Urothelium cell line (cell line): ENCODE measurements at regions not wholly inside any gene's neighbourhood (a gene's known extent, or its start where the extent isn't known, plus 50 kb on each side); places are given as distances from the start of the nearest gene placed in this dataset.

ENCODE experiments used
- DNase-seq: peaks from one replicate; pipeline ENCODE4 v3.0.0; 2011; ENCODE audit warnings: low spot score, mixed read lengths
- FAIRE-seq: peaks from 2 replicates; lab custom pipeline; 2011; peaks lifted over from hg19 to GRCh38; lab: Jason Lieb, UNC

DNA sequence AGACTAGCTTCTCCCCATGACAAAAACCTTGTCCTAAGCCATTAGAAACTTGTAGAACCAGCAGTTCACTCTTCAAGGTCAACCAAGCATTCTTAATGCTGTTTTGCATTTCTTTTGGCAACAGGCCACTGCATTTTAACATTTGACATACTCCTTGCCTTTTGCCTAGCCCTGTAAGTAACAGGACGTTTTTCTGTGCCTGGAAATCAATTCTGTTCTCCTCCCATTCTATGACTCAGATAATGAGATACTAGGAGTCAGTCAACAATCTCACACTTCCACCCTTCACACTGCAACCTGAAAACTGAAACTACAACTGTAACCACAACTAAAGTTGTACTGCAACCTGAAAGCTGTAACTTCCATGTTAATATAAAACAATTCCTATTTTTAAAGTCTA lies 268.7 kb downstream of the MZT1 start:
- no peak for DNase-seq
- no peak for FAIRE-seq

DNA sequence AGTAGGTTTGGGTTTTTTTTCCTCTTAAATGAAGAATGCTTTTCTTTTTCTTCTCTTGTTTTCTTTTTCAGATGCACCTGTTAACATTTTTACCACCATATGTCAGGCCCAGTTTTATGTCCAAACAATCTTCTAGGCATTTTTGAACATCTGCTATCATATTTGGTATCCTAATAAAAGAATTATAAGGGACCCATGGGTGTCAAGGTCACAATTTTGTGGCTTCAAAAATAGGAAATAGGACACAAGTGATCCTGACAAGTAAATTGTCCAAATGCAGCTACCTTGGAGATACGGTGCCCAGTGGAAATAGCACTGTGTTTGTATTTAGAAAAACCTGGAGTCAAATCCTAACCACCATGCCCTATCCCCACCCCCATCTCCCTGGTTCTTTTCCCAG lies 270.3 kb downstream of the MZT1 start:
- DNase-seq (no peak), FAIRE-seq (no peak)

DNA sequence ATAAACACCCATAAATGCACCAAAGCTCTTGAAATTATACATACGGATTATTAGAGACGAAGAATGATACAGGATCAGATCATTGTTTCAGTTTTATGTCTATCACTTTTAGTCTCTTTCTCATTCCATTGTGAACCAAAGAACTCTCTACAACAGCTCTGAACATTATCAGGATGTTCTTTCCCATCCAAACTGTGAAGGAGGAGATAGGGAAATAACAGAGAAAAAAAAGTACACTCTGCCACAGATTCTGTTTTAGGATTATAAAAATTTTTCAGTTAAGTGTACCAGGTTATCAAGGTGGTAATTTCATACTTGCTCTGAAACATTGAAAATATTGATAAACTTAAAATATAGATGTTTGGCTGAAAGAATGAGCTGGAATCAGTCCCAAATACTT lies 270.9 kb downstream of the MZT1 start:
- FAIRE-seq (no peak), DNase-seq (no peak)

DNA sequence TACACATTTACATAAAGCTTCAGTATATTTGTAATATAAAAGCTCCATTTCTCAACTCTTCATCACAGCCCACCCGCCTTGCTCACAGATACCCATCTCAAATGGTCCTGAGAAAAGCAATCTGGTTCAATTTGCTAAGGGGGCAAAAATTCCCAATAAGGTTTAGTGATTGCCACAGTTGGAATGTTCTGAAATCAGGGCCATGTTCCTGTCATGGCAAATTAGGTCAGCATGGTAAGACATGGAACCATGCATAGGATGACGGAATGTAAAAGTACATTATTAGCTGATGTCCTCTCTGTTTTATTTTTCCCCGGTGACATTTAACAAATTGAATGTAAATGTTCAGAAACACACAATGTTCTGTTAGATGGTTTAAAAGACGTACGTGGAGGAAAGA lies 274.3 kb downstream of the MZT1 start:
- no peak for FAIRE-seq
- no peak for DNase-seq

DNA sequence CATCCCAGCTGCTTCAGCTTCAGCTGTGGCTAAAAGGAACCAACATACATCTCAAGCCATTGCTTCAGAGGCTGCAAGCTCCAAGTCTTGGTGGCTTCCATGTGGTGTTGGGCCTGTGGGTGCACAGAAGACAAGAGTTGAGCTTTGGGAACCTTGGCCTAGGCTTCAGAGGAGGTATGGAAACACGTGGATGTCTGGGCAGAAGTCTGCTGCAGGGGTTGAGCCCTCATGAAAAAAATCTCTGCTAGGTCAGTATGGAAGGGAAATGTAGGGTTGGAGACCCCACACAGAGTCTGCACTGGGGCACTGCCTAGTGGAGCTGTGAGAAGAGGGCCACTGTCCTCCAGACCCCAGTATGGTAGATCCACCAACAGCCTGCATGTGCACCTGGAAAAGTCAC lies 279.3 kb downstream of the MZT1 start:
- no peak for FAIRE-seq

DNA sequence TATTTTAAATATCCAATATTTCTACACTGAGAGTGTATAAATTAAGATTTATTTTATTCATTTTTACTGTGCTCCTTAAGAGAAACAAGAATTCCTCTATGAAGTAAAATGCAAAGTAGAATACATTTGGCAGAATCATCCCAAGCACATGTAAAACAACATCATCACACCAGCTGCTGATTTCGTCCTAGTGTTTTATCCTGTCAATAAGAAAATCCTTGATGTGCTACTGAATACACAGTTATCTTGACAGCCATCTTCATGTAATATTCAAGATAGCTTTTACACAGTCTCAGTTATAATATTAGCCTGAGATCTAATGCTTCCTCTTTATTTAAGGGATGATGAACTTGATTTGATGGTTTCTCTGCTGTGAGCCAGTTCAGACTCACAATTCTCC lies 282.4 kb downstream of the MZT1 start:
- FAIRE-seq (no peak), DNase-seq (no peak)

More for the DNA sequence above, 279.3 kb downstream of the MZT1 start:
- DNase-seq, result no peak

DNA sequence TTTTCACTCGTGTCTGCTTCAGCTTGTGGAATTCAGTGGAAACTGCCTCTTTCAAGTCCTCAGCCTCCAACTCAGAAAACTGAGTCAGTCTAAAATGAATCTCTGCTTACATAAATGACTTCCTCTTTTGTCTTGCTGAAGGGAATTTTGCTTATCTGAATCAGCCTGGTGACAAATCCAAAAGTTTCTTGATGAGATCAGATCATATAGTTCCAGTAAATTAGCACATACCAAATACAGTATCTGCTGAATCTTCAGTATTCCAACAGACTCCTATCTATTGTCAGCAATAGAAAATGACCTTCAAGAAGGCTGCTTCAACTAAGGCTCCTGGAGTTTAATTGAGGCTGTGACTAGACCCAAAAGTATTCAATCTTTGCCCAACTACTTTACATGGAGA lies 290.0 kb downstream of the MZT1 start:
- DNase-seq (no peak), FAIRE-seq (no peak)

DNA sequence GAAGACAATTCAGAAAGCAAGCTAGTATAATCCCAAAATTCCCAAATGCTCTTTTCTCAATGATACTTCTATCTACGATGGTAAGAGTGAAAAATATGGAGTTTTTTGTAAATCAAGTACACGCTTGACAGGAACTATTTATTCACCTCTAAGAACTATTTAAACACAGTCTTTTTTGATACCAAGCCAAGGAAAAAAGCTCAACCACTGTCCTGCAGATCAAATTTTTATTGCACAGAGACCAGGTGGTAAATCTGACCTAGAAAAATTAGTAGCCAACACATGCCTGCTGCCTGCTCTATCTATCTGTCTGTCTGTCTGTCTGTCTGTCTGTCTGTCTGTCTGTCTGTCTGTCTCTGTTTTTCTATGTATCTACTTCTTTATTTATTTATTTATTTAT lies 292.2 kb downstream of the MZT1 start:
- no peak for FAIRE-seq
- no peak for DNase-seq

DNA sequence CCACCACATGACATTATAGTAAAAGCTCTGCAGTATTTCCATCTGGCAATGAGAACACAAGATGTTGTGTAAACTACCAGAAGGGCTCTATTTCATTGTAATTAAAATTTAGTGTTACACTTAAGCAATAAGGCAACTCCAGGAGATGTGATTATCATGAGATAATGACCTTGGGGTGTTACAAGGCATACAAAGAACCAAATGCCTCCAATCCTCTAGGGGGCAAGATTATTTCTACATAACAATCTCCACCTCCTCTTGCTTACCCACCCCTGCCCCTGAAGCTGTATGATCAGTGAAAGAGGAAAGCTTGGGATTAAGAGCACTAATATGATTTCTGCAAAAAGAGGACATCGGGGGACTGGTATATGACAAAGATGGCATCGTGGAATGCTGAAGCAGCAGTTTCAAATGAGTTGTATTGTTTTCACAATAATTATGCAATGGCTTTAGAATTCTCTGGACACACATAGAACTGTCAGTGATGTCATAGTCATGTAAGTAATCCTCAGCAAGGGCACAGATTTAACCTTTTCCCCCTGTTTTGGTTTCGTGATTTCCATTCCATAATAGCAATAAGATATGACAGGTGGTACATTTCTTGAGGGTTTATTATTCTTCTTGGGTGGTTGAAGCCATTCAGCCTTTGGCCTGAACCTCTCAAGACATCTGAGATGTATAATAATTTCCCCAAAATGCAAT lies 295.3 kb downstream of the MZT1 start:
- no peak for DNase-seq
- no peak for FAIRE-seq

DNA sequence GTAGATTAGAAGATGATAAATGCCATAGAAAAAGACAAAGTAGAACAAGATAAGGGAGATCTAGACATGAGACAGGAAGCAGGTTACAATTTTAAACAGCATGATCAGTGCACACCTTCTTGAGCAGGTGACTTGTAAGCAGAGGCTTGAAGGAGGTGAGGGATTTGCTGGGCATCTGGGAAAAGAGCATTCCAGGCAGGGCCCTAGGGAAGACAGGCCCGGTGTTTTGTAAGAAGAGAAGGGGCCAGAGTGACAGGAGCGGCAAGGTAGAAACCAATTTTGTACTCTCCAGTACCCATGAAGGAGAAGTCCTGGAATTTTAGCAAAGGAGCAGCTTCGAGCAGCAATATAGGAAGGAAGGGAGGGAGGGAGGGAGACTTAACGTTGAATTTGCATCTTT lies 296.5 kb downstream of the MZT1 start:
- DNase-seq (no peak), FAIRE-seq (no peak)

DNA sequence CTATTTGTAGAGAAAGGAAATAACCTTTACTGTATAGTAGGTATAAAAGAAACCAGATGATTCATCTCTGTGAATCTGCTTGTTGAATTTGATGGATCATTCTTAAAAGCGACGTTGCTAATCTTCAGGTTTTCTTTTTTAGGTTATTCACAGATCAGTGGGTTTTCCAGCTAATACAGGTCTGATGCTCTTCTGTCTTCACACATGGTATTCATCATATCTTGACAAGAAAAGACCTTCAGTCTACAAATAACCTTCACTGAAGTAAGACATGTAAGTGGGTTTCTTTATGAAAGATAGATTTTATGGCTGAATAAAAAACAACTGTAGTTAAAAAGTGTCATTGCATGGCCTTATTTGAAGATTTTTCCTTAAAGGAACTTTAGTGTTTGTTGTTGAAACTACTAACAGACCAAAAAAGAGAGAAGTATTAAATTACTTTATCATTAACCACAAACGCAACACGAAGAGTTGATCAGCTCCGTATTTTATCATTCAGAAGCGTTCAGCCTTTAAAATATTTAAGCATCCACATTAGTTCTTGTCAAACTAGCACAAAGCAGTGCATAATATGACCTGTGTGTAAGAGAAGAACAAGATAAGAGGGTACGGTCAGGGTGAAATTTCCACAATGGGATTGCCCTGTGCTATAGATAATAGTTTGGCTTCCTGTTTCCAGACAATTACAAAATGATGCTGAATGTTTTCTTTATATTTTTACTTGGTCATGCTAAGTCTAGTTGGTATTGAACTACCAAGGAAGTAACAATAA lies 299.5 kb downstream of the MZT1 start:
- FAIRE-seq, result no peak
- DNase-seq, result no peak

DNA sequence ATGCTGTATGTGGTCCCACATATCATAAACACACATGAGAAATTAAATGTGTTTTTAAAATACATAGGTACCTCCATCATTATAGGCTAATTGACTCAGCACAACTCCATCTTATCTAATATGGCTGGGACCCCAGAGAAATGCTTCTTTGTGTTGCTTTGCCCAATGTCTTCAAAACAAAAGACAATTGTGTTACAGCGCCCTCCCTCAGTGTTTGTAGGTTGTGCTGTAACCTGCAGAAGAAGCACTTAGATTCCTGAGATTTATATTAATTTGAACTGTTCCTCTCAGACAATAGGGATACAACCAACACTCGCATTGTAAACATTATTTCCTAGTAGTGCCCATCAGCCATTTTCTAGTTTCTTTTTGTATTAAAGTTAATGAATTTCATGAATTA lies 303.4 kb downstream of the MZT1 start:
- FAIRE-seq (no peak), DNase-seq (no peak)

DNA sequence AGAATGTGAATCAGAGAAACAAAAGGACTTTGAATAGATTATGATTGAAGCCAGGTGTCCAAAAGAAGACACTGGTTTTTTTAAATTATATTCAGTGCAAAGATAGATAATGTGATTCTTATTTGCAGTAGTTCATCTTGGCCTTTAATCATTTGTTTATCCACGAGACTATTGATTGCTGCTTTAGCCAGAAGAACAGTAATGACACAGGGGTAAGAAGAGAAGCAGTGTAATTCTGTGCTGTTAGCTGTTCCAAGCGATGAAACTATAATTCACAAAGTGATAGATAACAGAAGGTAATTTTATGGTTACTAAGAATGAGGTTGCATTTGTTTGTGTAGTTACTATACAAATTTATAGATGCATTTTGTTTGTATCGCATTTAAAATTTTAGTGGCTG lies 311.6 kb downstream of the MZT1 start:
- DNase-seq (no peak), FAIRE-seq (no peak)

DNA sequence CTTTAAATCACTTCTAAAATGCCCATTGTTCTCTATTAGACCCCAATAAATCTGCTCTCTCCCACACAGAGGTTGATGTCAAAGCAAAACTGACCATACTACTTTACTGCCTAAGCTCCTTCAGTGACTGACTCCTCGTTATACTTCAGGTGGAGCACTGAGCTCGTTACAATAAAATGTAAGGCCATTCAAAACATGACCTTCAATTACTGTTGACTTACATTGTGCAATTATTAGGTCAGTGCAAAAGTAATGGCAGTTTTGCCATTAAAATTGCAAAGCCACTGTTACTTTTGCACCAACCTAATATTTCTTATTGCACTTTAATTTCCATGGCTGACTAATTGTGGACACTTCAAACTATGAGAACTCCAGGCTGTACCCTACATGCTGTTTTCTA lies 314.9 kb downstream of the MZT1 start:
- FAIRE-seq, result no peak
- DNase-seq, result no peak

DNA sequence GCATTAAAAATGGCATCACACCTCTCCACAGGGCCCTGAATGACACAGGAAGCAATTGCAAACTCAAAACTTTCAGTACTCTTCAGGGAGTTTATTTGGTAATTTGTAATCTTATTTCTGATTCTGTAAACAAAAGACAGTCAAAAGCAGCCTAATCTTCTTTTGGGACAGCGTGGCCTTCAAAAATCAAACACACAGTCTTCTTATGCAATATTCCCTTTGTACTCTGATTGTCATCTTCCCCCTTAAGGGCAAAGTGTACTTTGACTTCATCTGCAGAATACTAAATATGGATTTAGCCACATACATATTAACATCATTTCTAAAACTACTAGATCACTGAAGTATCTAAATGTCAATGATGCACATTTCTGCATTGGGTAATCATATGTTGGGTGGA lies 322.0 kb downstream of the MZT1 start:
- DNase-seq (no peak), FAIRE-seq (no peak)

DNA sequence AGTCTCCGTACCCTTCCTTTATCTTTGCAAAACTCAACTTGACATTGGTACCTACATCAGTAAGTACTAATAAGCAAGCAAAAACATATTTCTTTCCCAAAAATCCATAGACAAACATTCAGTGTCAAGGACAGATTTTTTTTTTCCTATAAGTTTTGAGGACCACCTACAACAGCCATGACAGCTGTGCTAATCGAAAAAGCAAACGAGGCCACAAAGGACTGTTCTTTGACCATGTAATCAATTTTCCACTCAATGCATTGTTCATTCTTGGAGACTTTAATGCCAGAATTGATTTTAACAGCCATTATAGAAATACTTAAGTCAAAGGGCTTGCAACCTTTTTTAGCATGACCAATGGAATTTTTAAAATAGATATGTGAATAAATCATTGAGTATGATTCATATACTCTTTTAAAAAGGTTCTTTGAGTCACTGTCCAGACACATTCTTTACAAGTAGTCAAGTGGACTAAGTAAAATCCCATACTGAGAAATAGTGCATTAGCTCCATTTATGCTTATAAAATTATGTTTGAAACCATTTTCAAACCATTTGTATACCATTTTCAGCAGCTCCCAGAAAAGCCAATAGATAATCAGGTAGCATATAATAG lies 323.9 kb downstream of the MZT1 start:
- no peak for DNase-seq
- FAIRE-seq, result no peak

DNA sequence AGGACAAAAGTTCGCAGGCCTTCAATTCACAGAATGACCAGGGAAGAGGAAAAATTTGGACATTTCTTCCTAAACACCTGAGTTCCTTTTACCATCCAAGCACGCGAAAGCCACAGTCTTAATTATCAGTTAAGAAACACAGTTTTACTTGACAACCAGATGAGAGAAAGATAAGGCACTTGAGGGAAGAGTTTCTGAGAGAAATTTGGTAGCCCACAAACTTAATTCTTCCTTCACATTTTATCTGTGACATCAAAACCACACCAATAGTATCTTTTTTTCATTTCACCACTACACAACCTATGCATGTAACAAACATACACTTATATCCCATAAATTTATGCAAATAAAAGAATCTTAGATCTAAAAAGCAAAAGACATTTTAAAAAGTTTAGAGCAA lies 326.6 kb downstream of the MZT1 start:
- DNase-seq, result no peak
- no peak for FAIRE-seq

DNA sequence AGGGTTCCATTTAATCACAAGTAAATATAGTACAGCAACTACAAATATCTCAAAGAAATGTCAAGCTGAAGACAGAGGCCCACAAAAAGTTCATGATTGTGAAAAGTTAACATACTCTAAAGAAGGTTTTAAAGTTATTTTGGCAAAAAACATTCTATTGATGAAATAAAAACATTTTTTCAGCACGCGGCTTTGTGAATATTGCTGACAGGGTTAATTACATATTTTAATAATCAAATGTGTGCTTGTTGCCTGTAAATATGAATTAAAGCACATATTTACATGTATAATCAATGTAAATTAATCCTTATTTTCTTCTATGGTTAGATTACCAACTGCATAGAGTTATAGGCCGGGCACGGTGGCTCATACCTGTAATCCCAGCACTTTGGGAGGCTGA lies 328.1 kb downstream of the MZT1 start:
- FAIRE-seq (no peak), DNase-seq (no peak)

DNA sequence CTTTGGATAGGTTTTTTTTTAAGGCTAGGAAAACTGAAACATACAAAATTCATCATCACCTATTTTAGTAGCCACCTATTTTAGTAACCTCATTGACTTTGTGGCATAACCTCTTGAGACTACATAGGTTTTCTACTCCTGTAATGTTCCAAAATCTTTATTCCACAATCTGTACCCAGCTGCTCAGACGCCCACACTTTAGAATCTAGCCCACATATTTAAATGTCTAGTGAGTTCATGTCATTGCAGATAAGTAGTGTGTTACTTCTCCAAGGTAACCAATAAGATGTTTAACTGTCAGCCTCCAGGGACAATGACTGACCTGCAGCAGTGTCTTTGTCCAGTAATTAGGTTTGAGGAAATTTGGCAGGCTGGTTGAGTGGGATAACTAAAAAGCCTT lies 330.2 kb downstream of the MZT1 start:
- FAIRE-seq (no peak), DNase-seq (no peak)

DNA sequence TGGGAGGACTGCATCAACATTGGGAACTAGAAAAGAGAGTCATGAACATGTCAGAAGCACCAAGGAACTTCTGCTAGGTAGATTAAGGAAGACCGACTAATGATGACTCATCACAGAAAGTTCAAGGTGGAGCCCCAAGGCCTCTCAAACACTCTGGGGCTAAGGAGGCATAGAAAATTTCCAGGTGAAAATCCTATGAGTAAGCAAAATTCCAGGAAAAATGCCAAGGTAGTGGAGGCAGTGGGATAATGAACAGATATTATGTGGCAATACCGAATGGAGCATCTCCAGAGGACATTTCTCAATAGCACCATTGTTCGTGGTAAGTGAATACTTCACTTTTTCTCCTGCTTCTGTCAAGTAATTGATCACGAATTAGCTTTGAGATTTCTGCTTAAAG lies 336.5 kb downstream of the MZT1 start:
- FAIRE-seq, result no peak
- DNase-seq, result peak; percentile 59

DNA sequence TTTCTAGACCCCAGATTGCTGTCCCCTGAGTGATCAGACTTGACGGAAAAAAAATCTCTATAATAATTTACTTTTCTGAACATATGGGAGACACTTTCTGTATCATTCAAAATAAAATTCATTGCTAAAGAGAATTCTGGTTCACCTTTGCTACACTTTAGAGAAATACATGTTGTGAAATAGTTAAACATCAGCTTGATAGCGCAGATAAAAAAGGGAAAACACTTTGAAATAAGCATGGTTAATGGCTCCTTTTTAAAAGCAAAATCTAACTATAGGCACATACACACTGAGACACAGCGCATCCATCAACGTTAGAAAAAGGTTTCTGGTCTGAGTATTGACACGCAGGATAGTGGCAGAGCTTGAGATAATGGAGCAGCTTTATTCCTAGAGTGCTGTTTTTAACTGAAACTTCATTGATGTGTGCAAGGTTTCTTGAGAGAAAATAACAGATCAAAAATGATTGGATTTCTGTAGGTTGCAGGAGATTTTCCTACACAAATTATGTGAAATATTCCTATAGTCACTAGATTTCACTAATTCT lies 341.2 kb downstream of the MZT1 start:
- DNase-seq (no peak), FAIRE-seq (no peak)

DNA sequence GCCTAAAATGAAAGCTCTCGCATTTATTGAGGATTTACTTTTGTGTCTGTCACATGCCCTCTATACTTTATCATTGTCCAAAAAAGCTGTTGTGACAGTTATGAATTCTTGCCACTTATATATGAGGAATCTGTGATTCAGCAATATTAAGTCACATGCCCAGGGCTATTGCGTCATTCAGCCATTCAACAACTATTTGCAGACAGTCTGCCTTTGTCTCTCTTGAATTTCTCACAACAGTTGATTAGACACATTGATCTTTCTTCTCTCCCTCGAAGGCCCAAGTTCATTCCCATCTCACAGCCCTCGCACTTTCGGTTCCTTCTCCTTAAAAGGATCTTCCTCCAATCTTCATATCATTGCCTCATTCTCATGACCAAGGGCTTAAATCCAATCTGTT lies 342.6 kb downstream of the MZT1 start:
- DNase-seq, result no peak

More for the DNA sequence above, 342.6 kb downstream of the MZT1 start:
- FAIRE-seq, result no peak
